ENCODE measurements at regions not wholly inside any gene's neighbourhood (a gene's known extent, or its start where the extent isn't known, plus 50 kb on each side); places are given as distances from the start of the nearest gene placed in this dataset.

DNA sequence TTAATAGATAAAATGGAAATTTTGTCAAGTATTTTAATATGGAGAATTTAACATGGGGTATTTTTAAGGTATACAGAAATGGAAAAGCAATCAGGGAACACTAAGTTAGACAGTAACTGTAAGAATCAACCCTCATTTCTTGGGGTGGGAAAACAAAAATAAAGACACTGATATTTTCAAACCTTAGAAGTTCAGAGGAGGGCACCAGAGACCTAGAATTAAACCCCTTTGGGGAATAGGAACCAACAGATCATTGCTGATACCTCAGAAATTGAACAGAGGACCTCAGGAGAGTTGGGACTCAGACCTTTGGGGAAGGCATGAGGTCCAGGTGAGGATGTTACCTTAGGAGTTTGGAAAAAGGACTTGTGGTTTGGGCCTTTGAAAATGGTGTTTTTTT, 435.6 kb downstream of the TMA16 start:
- no peak for DNase-seq
- no peak for TF ChIP-seq POLR2A (IDR thresholded peaks at IDR 0.05; ENCODE audit: low read length)
- TF ChIP-seq GATA1 (IDR thresholded peaks at IDR 0.05; ENCODE audit: low read depth, low read length) = no peak

DNA sequence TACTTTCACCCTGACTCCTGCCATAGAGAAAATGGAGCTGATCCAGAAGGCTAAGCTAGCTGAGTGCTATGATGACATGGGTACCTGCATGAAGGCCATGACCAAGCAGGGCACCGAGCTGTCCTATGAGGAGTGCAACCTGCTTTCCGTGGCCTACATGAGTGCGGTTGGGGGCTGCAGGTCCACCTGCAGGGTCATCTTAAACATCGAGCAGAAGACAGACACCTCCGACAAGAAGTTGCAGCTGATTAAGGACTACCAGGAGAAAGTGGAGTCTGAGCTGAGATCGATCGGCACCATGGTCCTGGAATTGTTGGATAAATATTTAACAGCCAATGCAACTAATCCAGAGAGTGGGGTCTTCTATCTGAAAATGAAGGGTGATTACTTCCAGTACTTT, 438.0 kb downstream of the TMA16 start:
- TF ChIP-seq GATA1 (IDR thresholded peaks at IDR 0.05; ENCODE audit: low read depth, low read length) (no peak), POLR2A (IDR thresholded peaks at IDR 0.05; ENCODE audit: low read length) (no peak)
- DNase-seq = no peak

DNA sequence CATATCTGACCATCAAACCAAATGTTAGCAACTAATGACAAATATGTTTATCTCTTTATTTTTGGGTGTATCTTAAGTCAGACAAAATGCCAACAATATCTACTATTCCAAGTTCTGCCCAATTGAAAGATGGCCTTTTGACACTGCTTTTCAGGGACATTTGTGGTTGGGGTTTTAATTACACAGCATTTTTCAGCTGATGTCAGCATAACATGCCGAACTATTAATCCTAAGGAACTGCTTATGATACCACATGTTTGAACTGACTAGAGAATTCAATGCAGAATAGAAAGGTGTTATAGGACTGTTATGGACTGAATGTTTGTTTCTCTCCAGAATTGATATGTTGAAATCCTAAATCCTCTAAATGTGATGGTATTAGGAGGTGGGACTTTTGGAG, 445.1 kb downstream of the TMA16 start:
- no peak for DNase-seq
- TF ChIP-seq GATA1 (IDR thresholded peaks at IDR 0.05; ENCODE audit: low read depth, low read length) = no peak
- TF ChIP-seq POLR2A (IDR thresholded peaks at IDR 0.05; ENCODE audit: low read length) = no peak

DNA sequence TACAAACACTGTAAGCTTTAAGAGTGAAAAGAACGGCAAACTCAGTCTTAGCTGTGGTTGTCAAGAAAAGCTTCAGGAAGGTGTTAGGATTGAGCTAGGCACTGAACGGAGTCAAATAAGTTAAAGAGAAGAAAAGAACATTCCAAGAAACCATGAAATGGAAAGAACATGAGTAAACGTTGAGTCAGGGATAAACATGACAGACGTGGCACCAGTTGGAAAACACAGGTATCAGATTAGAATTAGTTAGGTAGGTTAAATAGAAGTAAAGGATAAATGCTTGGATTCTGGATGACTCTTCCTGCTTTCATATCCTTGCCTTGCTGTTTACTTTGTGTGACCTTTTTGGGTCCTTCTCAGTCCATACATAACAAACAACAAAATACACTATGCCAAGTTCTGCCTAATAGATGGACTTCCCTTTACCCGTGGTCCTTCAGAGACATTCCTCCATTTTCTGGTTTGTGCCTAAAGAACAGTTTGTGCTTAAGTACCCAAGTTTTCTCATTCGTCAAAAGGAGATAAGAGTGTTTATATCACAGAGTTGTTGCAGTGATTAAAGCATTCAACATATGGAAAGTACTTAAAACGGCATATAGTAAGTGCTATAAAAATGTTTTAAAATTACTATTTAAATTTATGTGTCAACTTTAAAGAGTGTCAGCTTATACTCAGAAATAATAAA, 446.9 kb downstream of the TMA16 start:
- TF ChIP-seq GATA1 (IDR thresholded peaks at IDR 0.05; ENCODE audit: low read depth, low read length) (no peak), POLR2A (IDR thresholded peaks at IDR 0.05; ENCODE audit: low read length) (no peak)
- no peak for DNase-seq

DNA sequence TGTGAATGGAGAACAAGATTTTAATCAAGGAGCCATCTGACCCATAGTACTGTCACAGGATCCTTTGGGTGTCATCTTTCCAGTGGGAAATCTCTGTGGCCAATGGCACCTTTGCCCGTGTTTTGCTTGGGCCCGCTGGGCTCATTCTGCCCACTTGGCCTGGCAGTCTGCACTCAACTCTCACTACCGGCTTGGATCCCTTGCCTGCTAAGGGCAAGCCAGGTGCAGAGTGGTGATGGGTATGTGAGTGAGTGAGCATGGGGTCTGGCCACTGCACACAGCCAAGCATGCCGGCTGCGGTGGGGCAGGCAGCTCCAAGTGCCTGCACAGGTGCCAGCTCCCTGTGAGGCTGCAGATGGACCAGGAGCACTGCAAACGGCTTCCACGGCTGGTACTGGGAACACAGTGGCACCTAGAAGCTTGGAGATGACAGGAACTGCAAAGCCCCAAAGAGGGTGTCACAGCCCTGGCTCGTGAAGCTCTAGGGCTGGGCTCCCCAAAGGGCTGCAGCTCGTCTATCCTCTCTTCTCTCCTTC, 454.5 kb downstream of the TMA16 start:
- DNase-seq = no peak
- TF ChIP-seq GATA1 (IDR thresholded peaks at IDR 0.05; ENCODE audit: low read depth, low read length) (no peak), POLR2A (IDR thresholded peaks at IDR 0.05; ENCODE audit: low read length) (no peak)

DNA sequence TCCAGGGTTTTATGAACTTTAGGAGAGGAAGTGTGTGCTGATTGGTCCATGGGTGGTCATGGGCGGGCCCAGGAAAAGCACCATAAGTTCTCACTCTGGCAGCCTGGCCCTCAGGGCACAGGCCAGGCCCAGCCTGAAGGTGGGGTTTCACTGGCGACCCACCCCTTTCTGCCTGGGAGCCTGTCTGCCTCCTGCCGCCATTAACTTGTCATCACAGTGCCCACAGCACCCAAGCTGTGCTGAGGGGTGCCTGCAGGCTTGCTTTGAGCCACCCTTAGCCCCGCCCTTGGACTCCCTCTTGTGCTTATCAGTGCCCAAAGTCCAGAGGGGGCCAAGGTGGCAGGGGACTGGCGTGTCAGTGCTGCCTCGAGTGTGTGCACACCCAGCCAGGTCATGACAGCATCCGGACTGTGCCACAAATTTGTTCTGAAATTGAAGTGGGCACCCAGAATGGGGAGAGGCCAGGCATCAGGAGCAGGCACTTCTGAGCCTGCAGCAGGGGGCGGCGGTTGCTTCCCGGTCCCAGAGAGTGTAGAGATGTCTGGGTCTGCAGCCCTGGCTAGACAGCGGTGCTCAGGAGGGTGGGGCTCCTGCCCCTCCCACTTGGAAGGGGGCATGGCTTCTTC, 455.6 kb downstream of the TMA16 start:
- DNase-seq = no peak
- TF ChIP-seq GATA1 (IDR thresholded peaks at IDR 0.05; ENCODE audit: low read depth, low read length) = no peak
- no peak for TF ChIP-seq POLR2A (IDR thresholded peaks at IDR 0.05; ENCODE audit: low read length)

DNA sequence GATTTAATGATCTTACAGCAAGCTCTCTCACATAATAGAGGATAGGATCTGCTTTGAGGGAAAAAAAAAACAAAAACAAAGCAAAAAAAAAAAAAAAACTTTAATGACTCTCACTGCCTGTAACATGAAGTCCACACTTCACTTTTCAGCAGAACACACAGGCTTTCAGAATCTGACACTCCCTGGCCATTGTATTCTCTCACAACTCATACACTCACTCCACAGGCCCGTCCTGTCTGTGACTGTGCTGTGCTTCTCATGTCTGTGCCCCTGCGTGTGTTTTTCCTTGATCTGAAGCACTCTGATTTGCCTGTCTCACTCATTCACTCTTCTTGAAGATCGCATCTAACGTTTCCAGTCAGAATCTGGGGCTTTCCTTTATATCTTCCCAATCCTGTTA, 460.8 kb downstream of the TMA16 start:
- TF ChIP-seq POLR2A (IDR thresholded peaks at IDR 0.05; ENCODE audit: low read length) (no peak), GATA1 (IDR thresholded peaks at IDR 0.05; ENCODE audit: low read depth, low read length) (no peak)
- DNase-seq = no peak

DNA sequence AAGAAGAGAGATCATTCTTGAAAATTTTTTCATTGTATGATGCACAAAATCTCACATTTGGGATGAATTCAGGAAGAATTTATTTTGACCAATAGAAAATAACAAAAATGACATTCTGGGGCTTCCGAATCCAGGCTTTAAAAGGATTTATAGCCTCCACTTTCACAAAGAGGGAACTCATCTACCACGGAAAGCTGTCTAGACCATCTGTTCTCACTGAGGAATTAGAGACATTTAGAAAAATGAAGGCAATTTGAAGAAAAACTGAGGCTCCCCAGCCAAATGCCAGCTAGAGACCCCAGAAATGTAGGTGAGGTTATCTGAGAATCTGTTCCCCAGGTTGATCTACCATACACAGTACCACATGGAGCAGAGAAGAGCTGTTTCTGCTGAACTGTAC, 464.3 kb downstream of the TMA16 start:
- TF ChIP-seq GATA1 (IDR thresholded peaks at IDR 0.05; ENCODE audit: low read depth, low read length) = no peak
- TF ChIP-seq POLR2A (IDR thresholded peaks at IDR 0.05; ENCODE audit: low read length) = no peak
- DNase-seq = no peak

DNA sequence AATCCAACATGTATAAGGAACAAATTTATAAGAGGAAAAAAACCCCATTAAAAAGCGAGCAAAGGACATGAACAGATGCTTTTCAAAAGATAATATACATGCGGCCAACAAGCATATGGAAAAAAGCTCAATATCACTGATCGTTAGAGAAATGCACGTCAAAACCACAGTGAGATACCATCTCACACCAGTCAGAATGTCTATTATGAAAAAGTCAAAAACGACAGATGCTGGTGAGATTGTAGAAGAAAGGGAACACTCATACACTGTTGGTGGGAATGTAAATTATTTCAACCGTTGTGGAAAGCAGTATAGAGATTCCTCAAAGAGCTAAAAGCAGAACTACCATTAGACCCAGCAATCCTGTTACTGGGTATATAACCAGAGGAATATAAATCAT, 465.4 kb downstream of the TMA16 start:
- no peak for TF ChIP-seq POLR2A (IDR thresholded peaks at IDR 0.05; ENCODE audit: low read length)
- TF ChIP-seq GATA1 (IDR thresholded peaks at IDR 0.05; ENCODE audit: low read depth, low read length) = no peak
- DNase-seq = no peak

DNA sequence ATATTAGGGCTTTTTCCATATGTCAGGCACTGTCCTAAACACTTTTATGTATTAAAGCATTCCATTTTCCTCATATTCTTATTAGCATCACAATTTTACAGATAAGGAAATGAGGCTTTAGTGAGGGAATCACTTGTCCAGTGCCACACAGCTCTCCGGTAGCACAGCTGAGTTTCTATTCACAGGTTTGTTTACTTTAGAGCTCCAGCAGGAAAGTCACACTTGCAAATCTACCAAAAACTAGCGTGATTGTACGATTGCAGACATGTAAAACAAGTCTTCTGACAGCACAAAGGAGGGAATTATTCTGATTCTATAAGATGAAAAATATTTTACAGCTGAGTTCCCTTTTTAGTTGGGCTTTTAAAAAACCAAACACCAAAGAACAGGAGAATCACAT, 472.1 kb downstream of the TMA16 start:
- DNase-seq = no peak
- TF ChIP-seq GATA1 (IDR thresholded peaks at IDR 0.05; ENCODE audit: low read depth, low read length) = no peak
- TF ChIP-seq POLR2A (IDR thresholded peaks at IDR 0.05; ENCODE audit: low read length) = no peak

DNA sequence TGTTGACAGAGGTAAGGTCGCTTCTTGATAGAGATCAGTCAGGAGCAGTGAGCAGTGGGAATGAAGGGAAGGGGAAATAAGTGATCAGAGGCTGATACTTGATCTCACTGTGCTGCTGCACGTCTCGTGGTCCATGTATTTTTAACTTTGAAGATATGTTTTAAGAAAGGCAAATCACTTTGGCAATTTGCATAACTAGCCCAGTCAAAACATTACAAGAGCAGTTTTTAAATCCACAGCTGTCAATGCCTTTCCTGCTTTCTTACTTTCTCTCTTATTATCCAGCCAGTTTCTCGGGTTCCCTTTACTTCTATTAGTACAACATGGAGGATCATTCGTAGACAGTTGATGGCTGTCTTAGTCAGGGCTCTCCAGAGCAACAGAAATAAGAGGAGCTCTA, 472.8 kb downstream of the TMA16 start:
- DNase-seq = no peak
- TF ChIP-seq GATA1 (IDR thresholded peaks at IDR 0.05; ENCODE audit: low read depth, low read length) (no peak), POLR2A (IDR thresholded peaks at IDR 0.05; ENCODE audit: low read length) (no peak)

DNA sequence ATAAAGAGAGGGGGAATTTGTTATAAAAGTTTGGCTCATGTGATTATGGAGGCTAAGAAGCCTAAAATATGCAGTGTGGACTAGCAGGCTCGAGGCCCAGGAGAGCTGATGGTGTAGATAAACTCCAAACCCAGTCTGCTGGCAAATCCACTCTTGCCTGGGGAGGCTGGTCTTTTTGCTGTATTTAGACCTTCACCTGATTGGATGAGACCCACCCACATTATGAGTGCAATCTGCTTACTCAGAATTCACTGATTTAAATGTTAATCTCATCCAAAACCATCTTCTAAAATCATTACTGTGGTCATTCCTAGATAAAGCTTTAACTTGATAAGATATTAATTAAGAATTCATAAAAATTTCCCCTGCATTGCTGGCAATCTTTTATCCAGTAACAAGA, 473.2 kb downstream of the TMA16 start:
- DNase-seq = no peak
- TF ChIP-seq GATA1 (IDR thresholded peaks at IDR 0.05; ENCODE audit: low read depth, low read length) = no peak
- TF ChIP-seq POLR2A (IDR thresholded peaks at IDR 0.05; ENCODE audit: low read length) = no peak

DNA sequence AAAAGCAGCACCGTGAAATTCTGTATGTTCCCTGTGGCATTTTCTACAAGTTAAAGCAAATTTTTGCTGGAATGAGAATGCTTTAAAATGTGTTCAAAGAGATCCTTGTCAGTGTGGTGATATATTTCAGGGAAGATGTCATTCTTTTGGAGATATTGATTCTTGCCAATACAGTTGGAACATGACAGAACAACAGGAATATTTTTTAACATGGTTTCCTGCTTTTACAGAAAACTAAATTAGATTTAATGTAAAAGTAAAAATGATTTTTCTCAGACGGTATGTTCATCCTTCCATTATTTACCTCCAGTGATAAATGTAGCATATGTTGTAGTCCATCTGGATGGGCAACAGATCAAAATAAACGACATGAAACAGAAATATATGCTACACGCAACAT, 474.8 kb downstream of the TMA16 start:
- no peak for DNase-seq
- no peak for TF ChIP-seq GATA1 (IDR thresholded peaks at IDR 0.05; ENCODE audit: low read depth, low read length)
- no peak for TF ChIP-seq POLR2A (IDR thresholded peaks at IDR 0.05; ENCODE audit: low read length)

DNA sequence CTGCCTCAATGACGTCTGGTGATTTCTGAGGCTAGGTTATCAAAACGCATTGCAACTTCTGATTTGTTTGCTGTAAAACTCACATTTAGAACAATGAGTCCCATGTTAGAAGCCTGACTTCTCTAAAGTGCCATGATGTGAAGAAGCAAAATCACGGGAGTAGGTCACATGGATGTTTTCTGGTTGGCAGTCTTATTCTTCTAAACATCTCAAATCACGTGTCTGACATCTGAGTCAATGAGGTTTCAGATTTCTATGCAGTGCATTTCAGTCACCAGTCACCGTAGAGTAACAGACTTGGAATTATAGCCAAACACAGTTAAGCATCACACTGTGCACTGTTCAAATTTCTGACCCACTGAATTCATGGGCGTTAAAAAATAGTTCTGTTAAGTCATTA, 482.1 kb downstream of the TMA16 start:
- DNase-seq = no peak
- TF ChIP-seq POLR2A (IDR thresholded peaks at IDR 0.05; ENCODE audit: low read length) = no peak
- TF ChIP-seq GATA1 (IDR thresholded peaks at IDR 0.05; ENCODE audit: low read depth, low read length) = no peak

DNA sequence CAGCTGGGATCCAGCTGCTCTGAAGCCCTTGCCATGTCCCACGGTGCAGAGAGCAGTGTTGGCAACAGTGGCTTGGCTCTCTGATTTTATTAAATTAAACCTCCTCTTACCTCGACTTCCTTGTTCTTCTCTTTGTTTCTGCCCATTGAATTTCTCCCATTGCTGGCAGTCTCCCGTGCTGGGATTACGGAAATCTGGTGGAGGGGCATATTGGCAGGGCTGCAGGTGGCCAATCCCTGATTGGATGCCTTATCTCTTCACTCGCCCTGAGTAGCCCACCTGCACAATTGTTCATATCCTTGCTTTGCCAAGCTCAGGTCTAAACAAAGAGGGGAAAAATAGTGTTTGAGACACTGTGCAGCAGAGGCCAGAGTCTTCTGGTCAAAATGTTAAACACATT, 493.9 kb downstream of the TMA16 start:
- no peak for DNase-seq
- TF ChIP-seq POLR2A (IDR thresholded peaks at IDR 0.05; ENCODE audit: low read length) (no peak), GATA1 (IDR thresholded peaks at IDR 0.05; ENCODE audit: low read depth, low read length) (no peak)

All from erythroblast (primary cell).